Mesothelial cell of epicardium (in vitro differentiated cells): ENCODE measurements at regions not wholly inside any gene's neighbourhood (a gene's known extent, or its start where the extent isn't known, plus 50 kb on each side); places are given as distances from the start of the nearest gene placed in this dataset.
"Not testable (repeated sequence)": the region's sequence is repeated elsewhere in the genome, so short reads cannot be mapped to it uniquely, and the experiment has no call there.

Source experiments
- DNase-seq, 2 experiments: peaks; one replicate each; pipeline ENCODE4 v3.0.0; 2021; ENCODE audit warnings: low spot score in 2 of 2; ENCODE audit not compliant: unreplicated experiment in 2 of 2
- H3K27ac Mint-ChIP-seq: 2 replicates; pipeline ENCODE4 v1.8.0; 2021; ENCODE audit warnings: mixed read lengths
- H3K27me3 Mint-ChIP-seq: 2 replicates; pipeline ENCODE4 v1.8.0; 2021; ENCODE audit warnings: low read depth, mixed read lengths
- H3K36me3 Mint-ChIP-seq: 2 replicates; pipeline ENCODE4 v1.8.0; 2021; ENCODE audit warnings: mixed read lengths
- H3K4me1 Mint-ChIP-seq: 2 replicates; pipeline ENCODE4 v1.8.0; 2021; ENCODE audit warnings: mixed read lengths
- H3K4me3 Mint-ChIP-seq: 2 replicates; pipeline ENCODE4 v1.8.0; 2021; ENCODE audit warnings: mild to moderate bottlenecking, moderate library complexity, mixed read lengths
- H3K9me3 Mint-ChIP-seq: 2 replicates; pipeline ENCODE4 v1.8.0; 2021; ENCODE audit warnings: mixed read lengths
- TF ChIP-seq, protein P1 (sequence below): fragments of 200-600 bp; sonication (generic); IDR thresholded peaks from one replicate; pipeline ENCODE4 v1.5.0; 2021; ENCODE audit warnings: antibody characterized with exemption; ENCODE audit not compliant: unreplicated experiment

DNA sequence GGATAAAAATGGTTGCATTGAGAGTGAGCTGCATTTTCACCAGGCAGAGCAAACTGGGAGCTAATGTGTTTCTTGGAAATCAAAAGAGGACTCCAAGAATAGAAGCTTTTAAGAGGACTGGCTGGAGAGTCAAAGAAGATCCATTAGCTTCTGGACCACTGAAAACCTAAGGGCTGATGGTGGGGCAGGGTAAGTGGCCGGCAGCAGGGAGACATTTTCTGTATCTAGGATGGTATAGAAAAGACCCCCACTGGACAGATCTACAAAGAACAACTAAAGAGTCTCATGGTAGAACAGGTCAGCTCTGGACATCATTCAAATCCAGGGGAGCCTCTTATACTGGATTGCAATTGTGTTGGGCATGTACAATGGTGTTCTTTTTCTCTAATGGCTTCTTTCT, 262.3 kb downstream of the PTGER3 start:
- TF ChIP-seq, protein P1, sequence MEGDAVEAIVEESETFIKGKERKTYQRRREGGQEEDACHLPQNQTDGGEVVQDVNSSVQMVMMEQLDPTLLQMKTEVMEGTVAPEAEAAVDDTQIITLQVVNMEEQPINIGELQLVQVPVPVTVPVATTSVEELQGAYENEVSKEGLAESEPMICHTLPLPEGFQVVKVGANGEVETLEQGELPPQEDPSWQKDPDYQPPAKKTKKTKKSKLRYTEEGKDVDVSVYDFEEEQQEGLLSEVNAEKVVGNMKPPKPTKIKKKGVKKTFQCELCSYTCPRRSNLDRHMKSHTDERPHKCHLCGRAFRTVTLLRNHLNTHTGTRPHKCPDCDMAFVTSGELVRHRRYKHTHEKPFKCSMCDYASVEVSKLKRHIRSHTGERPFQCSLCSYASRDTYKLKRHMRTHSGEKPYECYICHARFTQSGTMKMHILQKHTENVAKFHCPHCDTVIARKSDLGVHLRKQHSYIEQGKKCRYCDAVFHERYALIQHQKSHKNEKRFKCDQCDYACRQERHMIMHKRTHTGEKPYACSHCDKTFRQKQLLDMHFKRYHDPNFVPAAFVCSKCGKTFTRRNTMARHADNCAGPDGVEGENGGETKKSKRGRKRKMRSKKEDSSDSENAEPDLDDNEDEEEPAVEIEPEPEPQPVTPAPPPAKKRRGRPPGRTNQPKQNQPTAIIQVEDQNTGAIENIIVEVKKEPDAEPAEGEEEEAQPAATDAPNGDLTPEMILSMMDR: no peak
- no peaks in the 10 kb centered on the region for H3K36me3 Mint-ChIP-seq
- H3K4me1 Mint-ChIP-seq: no peaks in the 10 kb centered on the region
- no peak overlapping the region for H3K4me3 Mint-ChIP-seq
- no peak for DNase-seq
- no peaks in the 10 kb centered on the region for H3K9me3 Mint-ChIP-seq
- H3K27me3 Mint-ChIP-seq: peaks cover 13% of the 10 kb centered on the region
- no peak overlapping the region for H3K27ac Mint-ChIP-seq

DNA sequence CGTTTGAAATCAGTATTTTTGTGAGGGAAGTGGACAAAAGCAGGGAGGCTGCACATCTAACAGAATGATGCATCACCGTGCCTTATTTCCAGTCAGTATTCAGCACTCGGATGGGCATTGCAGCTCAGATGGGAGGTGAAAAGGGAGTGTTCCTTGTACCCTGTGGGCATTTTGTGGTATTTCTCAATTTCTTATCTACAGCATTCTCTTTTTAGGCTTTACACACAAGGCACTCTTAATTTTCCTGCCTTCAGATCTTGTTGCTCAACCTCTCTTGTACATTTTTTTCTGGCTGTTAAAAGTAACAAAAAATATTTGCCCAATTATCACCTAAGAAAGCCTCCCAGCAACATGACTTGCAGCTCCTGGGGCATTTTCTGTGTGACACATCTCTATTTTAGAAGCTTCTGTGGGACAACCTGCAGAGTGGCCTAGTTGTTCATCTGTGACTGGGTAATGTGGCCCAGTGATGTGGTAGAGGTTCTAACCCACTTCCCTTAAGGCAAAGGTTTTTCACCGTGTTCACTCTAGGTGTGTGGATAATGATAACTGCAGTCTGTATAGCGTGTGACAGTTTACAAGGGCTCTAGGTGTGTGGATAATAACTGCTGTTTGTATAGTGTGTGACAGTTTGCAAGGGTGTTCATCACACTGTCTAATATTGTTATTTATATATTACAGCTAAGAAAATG, 257.2 kb downstream of the PTGER3 start:
- Mint-ChIP-seq H3K36me3 (no peaks in the 10 kb centered on the region), H3K27ac (no peak overlapping the region), H3K9me3 (no peaks in the 10 kb centered on the region), H3K4me3 (no peak overlapping the region), H3K4me1 (no peaks in the 10 kb centered on the region), H3K27me3 (peaks cover 15% of the 10 kb centered on the region)
- DNase-seq: no peak
- TF ChIP-seq, protein P1: no peak

DNA sequence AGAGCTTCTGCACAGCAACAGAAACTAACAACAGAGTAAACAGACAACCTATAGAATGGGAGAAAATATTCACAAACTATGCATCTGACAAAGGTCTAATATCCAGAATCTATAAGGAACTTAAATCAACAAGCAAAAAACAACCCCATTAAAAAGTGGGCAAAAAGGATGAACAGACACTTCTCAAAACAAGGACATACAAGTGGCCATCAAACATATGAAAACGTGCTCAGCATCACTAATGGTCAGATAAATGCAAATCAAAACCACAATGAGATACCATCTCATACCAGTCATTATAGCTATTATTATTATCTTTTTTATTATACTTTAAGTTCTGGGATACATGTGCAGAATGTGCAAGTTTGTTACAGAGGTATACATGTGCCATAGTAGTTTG, 252.6 kb downstream of the PTGER3 start:
- H3K9me3 Mint-ChIP-seq: peaks cover 25% of the 10 kb centered on the region
- not testable (repeated sequence) for H3K4me1 Mint-ChIP-seq, H3K27ac Mint-ChIP-seq, DNase-seq, H3K36me3 Mint-ChIP-seq, H3K4me3 Mint-ChIP-seq
- peaks cover 11% of the 10 kb centered on the region for H3K27me3 Mint-ChIP-seq

DNA sequence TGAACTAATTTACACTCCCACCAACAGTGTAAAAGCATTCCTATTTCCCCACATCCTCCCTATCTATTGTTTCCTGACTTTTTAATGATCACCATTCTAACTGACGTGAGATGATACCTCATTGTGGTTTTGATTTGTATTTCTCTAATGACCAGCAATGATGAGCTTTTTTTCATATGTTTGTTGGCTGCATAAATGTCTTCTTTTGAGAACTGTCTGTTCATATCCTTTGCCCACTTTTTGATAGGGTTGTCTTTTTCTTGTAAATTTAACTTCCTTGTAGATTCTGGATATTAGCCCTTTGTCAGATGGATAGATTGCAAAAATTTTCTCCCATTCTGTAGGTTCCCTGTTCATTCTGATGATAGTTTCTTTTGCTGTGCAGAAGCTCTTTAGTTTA, 251.3 kb downstream of the PTGER3 start:
- H3K27me3 Mint-ChIP-seq, DNase-seq, H3K36me3 Mint-ChIP-seq, H3K27ac Mint-ChIP-seq, H3K4me3 Mint-ChIP-seq, H3K4me1 Mint-ChIP-seq: not testable (repeated sequence)
- H3K9me3 Mint-ChIP-seq: peaks cover 31% of the 10 kb centered on the region

DNA sequence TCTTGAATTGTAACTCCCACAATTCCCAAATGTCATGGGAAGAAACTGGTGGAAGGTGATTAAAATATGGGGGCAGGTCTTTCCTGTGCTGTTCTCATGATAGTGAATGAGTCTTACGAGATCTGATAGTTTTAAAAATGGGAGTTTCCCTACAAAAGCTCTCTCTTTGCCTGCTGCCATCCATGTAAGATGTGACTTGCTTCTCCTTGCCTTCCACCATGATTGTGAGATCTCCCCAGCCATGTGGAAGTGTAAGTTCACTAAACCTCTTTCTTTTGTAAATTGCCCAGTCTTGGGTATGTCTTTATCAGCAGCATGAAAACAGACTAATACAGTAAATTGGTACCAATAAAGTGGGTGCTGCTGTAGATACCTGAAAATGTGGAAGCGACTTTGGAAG, 245.0 kb downstream of the PTGER3 start:
- not testable (repeated sequence) for H3K4me1 Mint-ChIP-seq, H3K4me3 Mint-ChIP-seq, H3K27ac Mint-ChIP-seq, DNase-seq, H3K27me3 Mint-ChIP-seq, H3K36me3 Mint-ChIP-seq
- H3K9me3 Mint-ChIP-seq: peaks cover 37% of the 10 kb centered on the region

DNA sequence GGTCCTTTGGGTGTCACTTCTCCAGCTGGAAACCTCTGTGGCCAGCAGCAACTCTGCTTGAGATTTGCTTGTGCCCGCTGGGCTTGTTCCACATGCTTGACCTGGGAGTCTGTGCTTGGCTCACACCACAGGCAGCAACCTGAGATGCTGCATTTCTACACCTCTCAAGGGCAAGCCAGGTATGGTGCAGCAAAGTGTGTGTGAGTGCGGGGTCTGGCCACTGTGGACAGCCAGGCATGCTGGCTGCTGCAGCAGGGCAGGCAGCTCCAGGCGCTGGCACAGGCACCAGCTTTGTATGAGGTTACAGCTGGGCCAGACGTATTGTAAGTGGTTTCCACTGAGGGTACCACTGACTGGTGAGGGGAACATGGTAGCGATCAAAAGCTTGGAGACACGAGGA, 242.0 kb downstream of the PTGER3 start:
- peaks cover 7% of the 10 kb centered on the region for H3K27me3 Mint-ChIP-seq
- H3K36me3 Mint-ChIP-seq: no peaks in the 10 kb centered on the region
- TF ChIP-seq, protein P1: no peak
- H3K27ac Mint-ChIP-seq: no peak overlapping the region
- H3K4me3 Mint-ChIP-seq: no peak overlapping the region
- H3K9me3 Mint-ChIP-seq: peaks cover 19% of the 10 kb centered on the region
- H3K4me1 Mint-ChIP-seq: no peaks in the 10 kb centered on the region
- DNase-seq: no peak

DNA sequence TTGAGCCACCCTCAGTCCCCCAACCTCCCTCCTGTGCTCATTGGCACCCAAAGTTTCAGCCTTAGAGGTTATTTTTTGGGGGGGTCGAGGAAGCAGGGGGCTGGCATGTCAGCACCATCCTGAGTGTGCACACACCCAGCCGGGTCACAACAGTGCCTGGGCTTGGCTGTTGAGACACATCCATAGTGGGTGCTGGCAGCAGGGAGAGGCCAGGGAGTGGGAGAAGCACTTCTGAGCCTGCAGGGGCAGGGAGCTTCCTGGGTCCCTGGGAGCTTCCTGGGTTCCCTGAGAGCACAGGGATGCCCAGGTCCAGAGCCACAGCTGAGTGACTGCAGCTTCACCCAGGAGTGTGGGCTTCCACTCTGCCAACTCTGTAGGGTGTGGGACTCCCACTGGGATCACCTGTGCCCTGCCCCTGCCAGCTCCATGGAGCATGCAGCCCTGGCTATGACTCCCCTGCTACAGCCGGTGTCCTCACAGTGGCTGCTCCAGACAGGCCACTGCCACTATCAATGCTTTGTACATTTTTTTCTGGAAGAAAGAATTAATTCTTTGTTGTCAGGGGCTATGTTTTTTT, 240.4 kb downstream of the PTGER3 start:
- H3K36me3 Mint-ChIP-seq: no peaks in the 10 kb centered on the region
- peaks cover 14% of the 10 kb centered on the region for H3K9me3 Mint-ChIP-seq
- H3K27ac Mint-ChIP-seq: no peak overlapping the region
- no peak overlapping the region for H3K4me3 Mint-ChIP-seq
- H3K4me1 Mint-ChIP-seq: no peaks in the 10 kb centered on the region
- H3K27me3 Mint-ChIP-seq: peaks cover 10% of the 10 kb centered on the region
- TF ChIP-seq, protein P1: no peak
- no peak for DNase-seq
